Spinal cord (tissue), 9 donors: ENCODE measurements at regions not wholly inside any gene's neighbourhood (a gene's known extent, or its start where the extent isn't known, plus 50 kb on each side); places are given as distances from the start of the nearest gene placed in this dataset.

Experiments
- DNase-seq, 6 donors: peaks; one replicate each; pipeline versions ENCODE4 v3.0.0 to v3.0.0-alpha.2; 2013 to 2015; ENCODE audit warnings: low spot score in 6 of 6, low read depth in 4 of 6
- H3K27ac ChIP-seq: one replicate; pipeline ENCODE4 v1.5.1; 2013; ENCODE audit warnings: low read depth, low read length, control low read depth
- H3K27me3 ChIP-seq: one replicate; pipeline ENCODE4 v1.6.1; 2013; ENCODE audit warnings: low read length; ENCODE audit not compliant: control insufficient read depth, insufficient read depth
- H3K36me3 ChIP-seq: one replicate; pipeline ENCODE4 v1.6.1; 2013; ENCODE audit warnings: low read length; ENCODE audit not compliant: control insufficient read depth, insufficient read depth
- H3K4me1 ChIP-seq: one replicate; pipeline ENCODE4 v1.6.1; 2013; ENCODE audit warnings: low read length; ENCODE audit not compliant: control insufficient read depth, insufficient read depth
- H3K4me3 ChIP-seq: one replicate; pipeline ENCODE4 v1.5.1; 2013; ENCODE audit warnings: low read depth, low read length, control low read depth
- H3K9me3 ChIP-seq: one replicate; pipeline ENCODE4 v1.6.1; 2013; ENCODE audit warnings: low read length; ENCODE audit not compliant: control insufficient read depth, insufficient read depth
- WGBS: methylation state at CpG from one replicate; pipeline ENCODE4 v1.1.5; 2013; ENCODE audit warnings: missing lambda C conversion rate; ENCODE audit not compliant: insufficient coverage; 5-methylcytosine and 5-hydroxymethylcytosine counted together
- donor health status: healthy.

- Histone ChIP-seq H3K27ac (no peak overlapping the region), H3K4me1 (no peaks in the 10 kb centered on the region), H3K36me3 (peaks cover 2% of the 10 kb centered on the region), H3K4me3 (no peak overlapping the region), H3K9me3 (no peaks in the 10 kb centered on the region), H3K27me3 (no peaks in the 10 kb centered on the region)
- WGBS: 100% methylated on average over 2 of the region's 3 CpGs
- no peak for DNase-seq
These were observed 155.1 kb downstream of the SIPA1L2 start for GRCh38 chr1:232474826-232475225.

GRCh38 chr1:232473900-232474299, 156.0 kb downstream of the SIPA1L2 start:
- H3K9me3 ChIP-seq: no peaks in the 10 kb centered on the region
- WGBS: 90% methylated on average over 3 of the region's 4 CpGs

GRCh38 chr1:232473324-232473723, 156.6 kb downstream of the SIPA1L2 start:
- no peaks in the 10 kb centered on the region for H3K9me3 ChIP-seq

More at GRCh38 chr1:232473900-232474299, 156.0 kb downstream of the SIPA1L2 start:
- Histone ChIP-seq H3K4me3 (no peak overlapping the region), H3K27ac (no peak overlapping the region), H3K27me3 (no peaks in the 10 kb centered on the region), H3K36me3 (no peaks in the 10 kb centered on the region), H3K4me1 (no peaks in the 10 kb centered on the region)
- DNase-seq: no peak

GRCh38 chr1:232472485-232473041, 157.4 kb downstream of the SIPA1L2 start:
- H3K9me3 ChIP-seq: no peaks in the 10 kb centered on the region
- H3K27ac ChIP-seq: peak overlapping the region; percentile 36
- H3K36me3 ChIP-seq: no peaks in the 10 kb centered on the region
- no peaks in the 10 kb centered on the region for H3K27me3 ChIP-seq
- no CpG with 5 or more reads among the region's 3 CpGs for WGBS
- no peaks in the 10 kb centered on the region for H3K4me1 ChIP-seq
- H3K4me3 ChIP-seq: no peak overlapping the region
- DNase-seq: no peak

More at GRCh38 chr1:232473324-232473723, 156.6 kb downstream of the SIPA1L2 start:
- H3K36me3 ChIP-seq: no peaks in the 10 kb centered on the region
- no peaks in the 10 kb centered on the region for H3K4me1 ChIP-seq
- DNase-seq: peak in 1 of 6 donors; percentile 23
- WGBS: 60% methylated on average over 2 of the region's 2 CpGs
- no peak overlapping the region for H3K4me3 ChIP-seq
- H3K27ac ChIP-seq: no peak overlapping the region
- no peaks in the 10 kb centered on the region for H3K27me3 ChIP-seq

GRCh38 chr1:232471250-232471649, 158.7 kb downstream of the SIPA1L2 start:
- Histone ChIP-seq H3K36me3 (no peaks in the 10 kb centered on the region), H3K4me3 (no peak overlapping the region), H3K27ac (no peak overlapping the region), H3K9me3 (no peaks in the 10 kb centered on the region), H3K27me3 (no peaks in the 10 kb centered on the region), H3K4me1 (no peaks in the 10 kb centered on the region)
- DNase-seq: no peak
- WGBS: no CpG with 5 or more reads among the region's 5 CpGs

GRCh38 chr1:232470711-232471110, 159.2 kb downstream of the SIPA1L2 start:
- DNase-seq: no peak
- H3K36me3 ChIP-seq: no peaks in the 10 kb centered on the region
- H3K4me1 ChIP-seq: no peaks in the 10 kb centered on the region
- H3K4me3 ChIP-seq: no peak overlapping the region
- H3K27ac ChIP-seq: no peak overlapping the region
- WGBS: no CpG with 5 or more reads among the region's 1 CpG
- no peaks in the 10 kb centered on the region for H3K9me3 ChIP-seq
- no peaks in the 10 kb centered on the region for H3K27me3 ChIP-seq

GRCh38 chr1:232468249-232468648, 161.7 kb downstream of the SIPA1L2 start:
- no peak for DNase-seq
- no CpG with 5 or more reads among the region's 3 CpGs for WGBS

GRCh38 chr1:232467073-232467760, 162.7 kb downstream of the SIPA1L2 start:
- Histone ChIP-seq H3K27me3 (no peaks in the 10 kb centered on the region), H3K36me3 (no peaks in the 10 kb centered on the region), H3K27ac (no peak overlapping the region), H3K4me1 (no peaks in the 10 kb centered on the region), H3K9me3 (no peaks in the 10 kb centered on the region), H3K4me3 (no peak overlapping the region)
- WGBS: 95% methylated on average over 7 of the region's 9 CpGs
- no peak for DNase-seq

More at GRCh38 chr1:232468249-232468648, 161.7 kb downstream of the SIPA1L2 start:
- no peak overlapping the region for H3K4me3 ChIP-seq
- no peaks in the 10 kb centered on the region for H3K4me1 ChIP-seq
- no peaks in the 10 kb centered on the region for H3K36me3 ChIP-seq
- no peak overlapping the region for H3K27ac ChIP-seq
- no peaks in the 10 kb centered on the region for H3K9me3 ChIP-seq
- H3K27me3 ChIP-seq: no peaks in the 10 kb centered on the region

- Histone ChIP-seq H3K36me3 (peaks cover 5% of the 10 kb centered on the region), H3K9me3 (no peaks in the 10 kb centered on the region), H3K27ac (no peak overlapping the region), H3K4me1 (no peaks in the 10 kb centered on the region), H3K27me3 (no peaks in the 10 kb centered on the region), H3K4me3 (no peak overlapping the region)
- WGBS: no CpG with 5 or more reads among the region's 1 CpG
- no peak for DNase-seq
These were observed 165.6 kb downstream of the SIPA1L2 start for GRCh38 chr1:232464325-232464724.

GRCh38 chr1:232463225-232463624, 166.7 kb downstream of the SIPA1L2 start:
- 87% methylated on average over 1 of the region's 3 CpGs for WGBS

More at GRCh38 chr1:232463225-232463624, 166.7 kb downstream of the SIPA1L2 start:
- Histone ChIP-seq H3K27me3 (no peaks in the 10 kb centered on the region), H3K36me3 (peaks cover 5% of the 10 kb centered on the region), H3K9me3 (no peaks in the 10 kb centered on the region), H3K4me3 (no peak overlapping the region), H3K27ac (no peak overlapping the region), H3K4me1 (no peaks in the 10 kb centered on the region)
- DNase-seq: no peak
